Mesothelial cell of epicardium (in vitro differentiated cells): ENCODE measurements at regions not wholly inside any gene's neighbourhood (a gene's known extent, or its start where the extent isn't known, plus 50 kb on each side); places are given as distances from the start of the nearest gene placed in this dataset.

ENCODE experiments used
- DNase-seq, 2 experiments: peaks; one replicate each; pipeline ENCODE4 v3.0.0; 2021; ENCODE audit warnings: low spot score in 2 of 2; ENCODE audit not compliant: unreplicated experiment in 2 of 2
- H3K27ac Mint-ChIP-seq: 2 replicates; pipeline ENCODE4 v1.8.0; 2021; ENCODE audit warnings: mixed read lengths
- H3K27me3 Mint-ChIP-seq: 2 replicates; pipeline ENCODE4 v1.8.0; 2021; ENCODE audit warnings: low read depth, mixed read lengths
- H3K36me3 Mint-ChIP-seq: 2 replicates; pipeline ENCODE4 v1.8.0; 2021; ENCODE audit warnings: mixed read lengths
- H3K4me1 Mint-ChIP-seq: 2 replicates; pipeline ENCODE4 v1.8.0; 2021; ENCODE audit warnings: mixed read lengths
- H3K4me3 Mint-ChIP-seq: 2 replicates; pipeline ENCODE4 v1.8.0; 2021; ENCODE audit warnings: mild to moderate bottlenecking, moderate library complexity, mixed read lengths
- H3K9me3 Mint-ChIP-seq: 2 replicates; pipeline ENCODE4 v1.8.0; 2021; ENCODE audit warnings: mixed read lengths
- TF ChIP-seq, protein P1 (sequence below): fragments of 200-600 bp; sonication (generic); IDR thresholded peaks from one replicate; pipeline ENCODE4 v1.5.0; 2021; ENCODE audit warnings: antibody characterized with exemption; ENCODE audit not compliant: unreplicated experiment

DNA sequence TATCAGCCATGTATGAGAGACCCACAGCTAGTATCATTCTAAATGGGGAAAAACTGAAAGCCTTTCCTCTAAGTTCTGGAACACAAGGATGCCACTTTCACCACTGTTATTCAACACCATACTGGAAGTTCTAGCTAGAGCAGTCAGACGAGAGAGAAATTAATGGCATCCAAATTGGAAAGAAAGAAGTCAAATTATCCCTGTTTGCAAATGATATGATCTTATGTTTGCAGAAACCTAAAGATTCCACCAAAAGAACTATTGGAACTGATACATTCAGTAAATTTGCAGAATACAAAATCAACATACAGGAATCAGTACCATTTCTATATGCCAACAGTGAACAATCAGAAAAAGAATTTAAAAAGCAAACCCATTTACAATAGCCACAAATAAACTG lies 226.0 kb downstream of the TRPC6 start:
- no peak overlapping the region for H3K4me3 Mint-ChIP-seq
- no peak overlapping the region for H3K27ac Mint-ChIP-seq

DNA sequence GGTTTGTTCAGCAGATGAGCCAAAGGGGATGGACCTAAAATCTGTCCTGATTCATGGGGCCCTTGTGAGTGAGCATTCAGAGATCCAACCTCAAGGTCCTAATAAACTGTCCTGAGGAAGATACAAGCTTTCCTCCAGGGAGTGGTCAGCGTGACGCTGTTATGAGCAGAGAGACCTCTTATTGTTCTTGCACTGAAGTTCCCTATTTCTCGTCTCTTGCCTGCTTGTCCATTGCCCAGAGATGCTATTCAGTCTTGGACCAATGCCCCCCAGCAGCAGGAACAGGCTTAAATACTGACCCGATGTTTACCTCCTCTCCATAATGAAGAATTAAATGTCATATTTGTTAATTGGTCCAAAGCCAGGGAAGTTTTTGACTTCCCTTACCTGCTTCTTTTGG lies 225.2 kb upstream of the PGR start:
- Mint-ChIP-seq H3K9me3 (peaks cover 11% of the 10 kb centered on the region), H3K27me3 (peaks cover 72% of the 10 kb centered on the region), H3K27ac (no peak overlapping the region), H3K36me3 (no peaks in the 10 kb centered on the region), H3K4me1 (no peaks in the 10 kb centered on the region), H3K4me3 (no peak overlapping the region)
- TF ChIP-seq, protein P1, sequence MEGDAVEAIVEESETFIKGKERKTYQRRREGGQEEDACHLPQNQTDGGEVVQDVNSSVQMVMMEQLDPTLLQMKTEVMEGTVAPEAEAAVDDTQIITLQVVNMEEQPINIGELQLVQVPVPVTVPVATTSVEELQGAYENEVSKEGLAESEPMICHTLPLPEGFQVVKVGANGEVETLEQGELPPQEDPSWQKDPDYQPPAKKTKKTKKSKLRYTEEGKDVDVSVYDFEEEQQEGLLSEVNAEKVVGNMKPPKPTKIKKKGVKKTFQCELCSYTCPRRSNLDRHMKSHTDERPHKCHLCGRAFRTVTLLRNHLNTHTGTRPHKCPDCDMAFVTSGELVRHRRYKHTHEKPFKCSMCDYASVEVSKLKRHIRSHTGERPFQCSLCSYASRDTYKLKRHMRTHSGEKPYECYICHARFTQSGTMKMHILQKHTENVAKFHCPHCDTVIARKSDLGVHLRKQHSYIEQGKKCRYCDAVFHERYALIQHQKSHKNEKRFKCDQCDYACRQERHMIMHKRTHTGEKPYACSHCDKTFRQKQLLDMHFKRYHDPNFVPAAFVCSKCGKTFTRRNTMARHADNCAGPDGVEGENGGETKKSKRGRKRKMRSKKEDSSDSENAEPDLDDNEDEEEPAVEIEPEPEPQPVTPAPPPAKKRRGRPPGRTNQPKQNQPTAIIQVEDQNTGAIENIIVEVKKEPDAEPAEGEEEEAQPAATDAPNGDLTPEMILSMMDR = no peak
- no peak for DNase-seq

More for the DNA sequence above, 226.0 kb downstream of the TRPC6 start:
- DNase-seq = no peak
- Mint-ChIP-seq H3K27me3 (peaks cover 61% of the 10 kb centered on the region), H3K4me1 (no peaks in the 10 kb centered on the region), H3K9me3 (peaks cover 11% of the 10 kb centered on the region), H3K36me3 (no peaks in the 10 kb centered on the region)
- TF ChIP-seq, protein P1 = no peak

DNA sequence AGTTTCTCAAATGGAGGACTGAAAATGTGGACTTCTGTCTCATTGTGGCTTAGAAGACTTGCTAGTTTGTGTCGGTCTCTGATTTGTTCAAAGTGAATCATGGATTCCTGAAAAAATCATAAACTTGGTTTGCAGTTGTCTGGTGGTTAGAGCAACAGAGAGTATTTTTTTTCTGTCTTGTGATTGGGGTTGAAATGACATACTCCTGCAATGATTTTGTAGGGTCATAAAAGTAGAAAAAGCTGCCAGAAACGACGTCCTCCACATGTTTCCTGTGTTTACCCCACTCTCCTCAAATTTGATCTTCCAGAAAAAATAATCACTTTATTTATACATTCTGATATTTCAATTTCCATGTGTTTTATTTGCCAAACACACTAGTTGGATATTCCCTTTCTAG lies 219.2 kb upstream of the PGR start:
- Mint-ChIP-seq H3K4me1 (no peaks in the 10 kb centered on the region), H3K27me3 (peaks cover 86% of the 10 kb centered on the region), H3K9me3 (no peaks in the 10 kb centered on the region), H3K36me3 (no peaks in the 10 kb centered on the region), H3K27ac (no peak overlapping the region), H3K4me3 (no peak overlapping the region)
- DNase-seq = no peak
- TF ChIP-seq, protein P1 = no peak

DNA sequence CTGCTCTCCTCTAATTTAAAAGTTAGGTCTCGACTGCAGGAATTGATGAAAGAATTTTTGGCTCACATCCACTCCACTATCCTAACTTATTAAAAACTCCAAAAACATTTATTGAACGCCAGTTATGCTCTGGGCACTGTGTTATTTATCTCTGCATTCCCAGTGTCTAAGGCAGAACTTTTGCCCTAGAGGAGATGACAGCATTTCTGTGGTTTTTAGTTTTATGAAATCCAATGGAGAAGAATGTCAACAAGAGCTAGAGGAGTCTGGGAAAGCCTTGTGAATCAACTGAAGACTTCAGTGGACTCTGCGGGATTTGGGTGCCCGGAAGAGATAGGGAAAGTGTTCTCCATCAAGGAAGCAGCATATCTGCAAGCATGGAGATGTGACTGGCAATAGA lies 217.0 kb upstream of the PGR start:
- H3K9me3 Mint-ChIP-seq = peaks cover 6% of the 10 kb centered on the region
- H3K4me1 Mint-ChIP-seq = peaks cover under 1% of the 10 kb centered on the region
- H3K36me3 Mint-ChIP-seq = no peaks in the 10 kb centered on the region
- peaks cover 72% of the 10 kb centered on the region for H3K27me3 Mint-ChIP-seq
- TF ChIP-seq, protein P1 = no peak
- no peak overlapping the region for H3K4me3 Mint-ChIP-seq
- no peak overlapping the region for H3K27ac Mint-ChIP-seq
- DNase-seq = no peak

DNA sequence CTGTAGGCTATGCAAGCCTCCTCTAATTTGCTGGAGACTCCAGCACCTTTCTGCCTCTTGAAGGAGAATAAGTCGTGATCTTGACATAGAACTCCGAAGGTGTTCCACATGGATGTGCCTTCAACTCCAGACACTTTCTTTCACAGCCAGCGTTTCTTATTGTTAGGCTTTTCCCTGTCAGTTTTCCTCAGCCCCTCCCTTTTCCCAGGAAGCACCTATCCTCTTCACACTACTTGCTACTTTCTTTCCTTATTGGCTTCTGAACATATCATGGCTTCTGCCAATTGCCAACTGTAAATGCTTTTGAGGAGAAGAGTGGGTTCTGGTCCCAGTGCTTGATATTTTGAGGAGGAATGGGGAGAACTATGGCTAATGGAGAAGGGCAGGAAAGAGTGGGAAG lies 216.3 kb upstream of the PGR start:
- Mint-ChIP-seq H3K4me3 (no peak overlapping the region), H3K4me1 (peaks cover 4% of the 10 kb centered on the region), H3K36me3 (no peaks in the 10 kb centered on the region), H3K27ac (no peak overlapping the region), H3K9me3 (peaks cover 6% of the 10 kb centered on the region), H3K27me3 (peaks cover 68% of the 10 kb centered on the region)
- TF ChIP-seq, protein P1 = no peak
- DNase-seq = no peak

DNA sequence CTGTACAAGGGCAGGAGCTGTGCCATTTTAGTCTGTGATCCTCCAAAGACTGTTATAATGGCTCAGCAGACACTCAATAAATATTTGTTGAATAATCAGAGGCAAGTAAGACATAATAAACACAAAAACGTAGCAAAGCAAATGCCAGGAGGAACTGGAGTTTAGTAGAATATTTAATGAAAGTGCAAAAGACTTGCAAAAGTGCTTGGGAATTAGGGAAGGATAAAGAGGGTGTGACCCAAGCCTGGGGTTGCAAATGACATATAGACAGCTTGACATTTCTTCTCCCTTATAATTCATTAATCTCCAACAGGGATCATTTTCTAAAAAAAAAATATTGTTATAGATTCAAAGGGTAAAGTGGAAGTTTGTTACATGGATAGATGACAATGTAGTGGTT lies 212.7 kb upstream of the PGR start:
- peaks cover 4% of the 10 kb centered on the region for H3K4me1 Mint-ChIP-seq
- peaks cover 6% of the 10 kb centered on the region for H3K9me3 Mint-ChIP-seq
- H3K4me3 Mint-ChIP-seq = no peak overlapping the region
- TF ChIP-seq, protein P1 = no peak
- no peak for DNase-seq
- no peak overlapping the region for H3K27ac Mint-ChIP-seq
- H3K36me3 Mint-ChIP-seq = no peaks in the 10 kb centered on the region
- peaks cover 62% of the 10 kb centered on the region for H3K27me3 Mint-ChIP-seq
